ENCODE measurements at regions not wholly inside any gene's neighbourhood (a gene's known extent, or its start where the extent isn't known, plus 50 kb on each side); places are given as distances from the start of the nearest gene placed in this dataset.

DNA sequence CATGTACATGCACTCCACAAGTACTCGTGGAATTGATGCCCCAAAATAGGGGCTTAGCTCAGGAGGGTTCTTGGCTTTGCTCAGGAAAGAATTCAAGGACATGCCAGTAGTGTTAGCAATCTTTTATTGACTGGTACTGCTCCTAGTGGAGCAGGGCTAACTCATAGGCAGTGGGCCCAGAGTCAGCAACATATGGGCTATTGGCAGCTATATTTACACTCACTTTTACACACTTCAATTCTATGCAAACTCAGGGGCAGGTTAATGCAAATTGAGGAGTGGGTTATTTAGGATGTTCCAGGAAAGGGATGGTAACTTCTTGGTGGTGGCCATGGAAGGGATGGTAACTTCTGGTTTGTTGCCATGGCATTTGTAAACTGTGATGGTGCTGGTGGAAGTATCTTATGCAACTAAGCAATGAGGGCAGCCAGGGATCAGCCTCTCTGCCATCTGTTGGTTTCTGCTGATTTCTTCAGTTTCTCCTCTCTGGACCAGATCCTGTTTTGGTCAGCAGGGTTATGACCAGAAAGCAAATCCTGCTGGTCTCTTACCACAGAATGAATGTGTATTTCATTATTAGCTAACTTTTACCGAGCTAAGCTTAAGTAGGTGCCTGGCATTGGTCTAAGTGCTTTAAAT, 69.2 kb upstream of the FAT1 start:
- Histone ChIP-seq H3K23ac (ENCODE audit: insufficient read length) (no peak overlapping the region), H3K79me2 (ENCODE audit: control insufficient read depth in 1 of 2, insufficient read depth in 2 of 2, low read length in 2 of 2) (no peaks in the 10 kb centered on the region), H3K56ac (replicated peaks; ENCODE audit: insufficient read length, low read depth, low read length) (no peak overlapping the region), H4K8ac (ENCODE audit: extremely low read depth, insufficient read depth, low read length) (no peak overlapping the region), H2AK5ac (ENCODE audit: low read depth, low read length) (no peak overlapping the region), H4K5ac (ENCODE audit: insufficient read length, low read depth, low read length) (no peak overlapping the region), H2AFZ (ENCODE audit: low read length) (no peak overlapping the region), H2BK15ac (ENCODE audit: low read length) (no peak overlapping the region), H2BK5ac (ENCODE audit: low read depth, low read length) (no peak overlapping the region), H3K4ac (replicated peaks; ENCODE audit: insufficient read length, low read depth, low read length) (no peak overlapping the region), H3K18ac (ENCODE audit: extremely low read depth, low read length) (no peak overlapping the region), H3K27me3 (replicated peaks in 1 of 4; ENCODE audit: control insufficient read depth in 3 of 4, extremely low read depth in 1 of 4, insufficient read depth in 3 of 4, low read length in 3 of 4) (no peaks in the 10 kb centered on the region), H3K9me3 (ENCODE audit: insufficient read depth in 2 of 2, low read depth in 1 of 2, low read length in 1 of 2) (0 out of 4 replicates have a peak, but pooled peaks cover 0 to 3% of the 10 kb centered on the region in 2 experiments), H3K9ac (replicated peaks in 1 of 4; ENCODE audit: extremely low read depth in 1 of 4, low read depth in 3 of 4, low read length in 3 of 4) (no peak overlapping the region), H3K4me2 (ENCODE audit: insufficient read depth in 1 of 2, low read depth in 2 of 2, low read length in 2 of 2) (no peak overlapping the region), H3K4me3 (ENCODE audit: extremely low read depth in 1 of 4, insufficient read depth in 2 of 4, low read depth in 3 of 4, low read length in 4 of 4) (no peak overlapping the region), H4K91ac (replicated peaks; ENCODE audit: insufficient read length, low read length) (no peak overlapping the region), H2BK20ac (ENCODE audit: low read length) (no peak overlapping the region), H3K14ac (ENCODE audit: insufficient read length) (no peak overlapping the region), H2BK120ac (replicated peaks; ENCODE audit: low read depth, low read length) (no peak overlapping the region), H3K79me1 (ENCODE audit: low read depth, low read length) (no peaks in the 10 kb centered on the region), H4K20me1 (replicated peaks in 1 of 2; ENCODE audit: control insufficient read depth in 1 of 2, insufficient read depth in 2 of 2, low read length in 2 of 2) (no peaks in the 10 kb centered on the region), H3K23me2 (ENCODE audit: low read depth, low read length) (no peaks in the 10 kb centered on the region), H3K36me3 (ENCODE audit: control insufficient read depth in 2 of 4, insufficient read depth in 4 of 4, low read length in 3 of 4) (no peaks in the 10 kb centered on the region), H3K27ac (ENCODE audit: low read depth, low read length) (no peak overlapping the region), H3K4me1 (replicated peaks in 1 of 4; ENCODE audit: control insufficient read depth in 3 of 4, insufficient read depth in 4 of 4, low read length in 3 of 4) (no peaks in the 10 kb centered on the region), H2BK12ac (ENCODE audit: low read depth, low read length) (no peak overlapping the region)
- ChIA-PET POLR2A (ENCODE audit: partially characterized antibody) (no interaction called here), CTCF (ENCODE audit: partially characterized antibody) (interaction anchor here (1.1 kb wide), 1 partner anchor 9 kb away, joined by 3 read pairs; no protein-coding TSS in a partner anchor)
- FAIRE-seq: peak; percentile 13
- DNase-seq (ENCODE audit: low read depth in 1 of 2, low spot score in 2 of 2): no peak
- 90% methylated on average over 2 of the region's 2 CpGs; no CpG with 5 or more reads in 1 of the 2 experiments for WGBS, 2 experiments (ENCODE audit: extremely low coverage in 1 of 2, insufficient coverage in 1 of 2, insufficient read length in 1 of 2, insufficient replicate concordance in 2 of 2, low coverage in 1 of 2, low lambda C conversion rate in 2 of 2, missing lambda C conversion rate in 1 of 2)

Measured in H1 (cell line).